DMS114 treated with DMSO at 0.1 percent for 48 hours (cell line): ENCODE measurements at regions not wholly inside any gene's neighbourhood (a gene's known extent, or its start where the extent isn't known, plus 50 kb on each side); places are given as distances from the start of the nearest gene placed in this dataset.

Source experiments
- DNase-seq: peaks from one replicate; lab custom pipeline; 2025; ENCODE audit not compliant: unreplicated experiment; lab: John Stamatoyannopoulos, UW

DNA sequence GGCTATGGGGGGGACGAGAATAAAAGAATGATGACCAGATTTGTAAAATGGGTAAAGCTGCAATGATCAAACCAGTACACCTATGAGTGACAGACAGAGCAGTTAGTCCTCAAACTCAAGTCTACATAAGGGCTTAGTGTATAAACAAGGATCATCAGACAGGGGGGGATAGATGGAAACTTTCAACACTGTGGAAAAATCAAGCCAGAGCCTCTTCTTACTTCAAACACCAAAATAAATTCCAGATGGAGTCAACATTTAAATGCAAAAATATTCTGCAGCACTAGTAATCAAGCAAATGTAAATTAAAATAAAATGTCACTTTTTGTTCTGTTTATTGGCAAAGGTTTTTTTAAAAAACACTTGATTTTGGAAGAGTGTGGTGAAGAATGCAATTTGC lies 205.9 kb upstream of the RGMA start:
- DNase-seq, result no peak

DNA sequence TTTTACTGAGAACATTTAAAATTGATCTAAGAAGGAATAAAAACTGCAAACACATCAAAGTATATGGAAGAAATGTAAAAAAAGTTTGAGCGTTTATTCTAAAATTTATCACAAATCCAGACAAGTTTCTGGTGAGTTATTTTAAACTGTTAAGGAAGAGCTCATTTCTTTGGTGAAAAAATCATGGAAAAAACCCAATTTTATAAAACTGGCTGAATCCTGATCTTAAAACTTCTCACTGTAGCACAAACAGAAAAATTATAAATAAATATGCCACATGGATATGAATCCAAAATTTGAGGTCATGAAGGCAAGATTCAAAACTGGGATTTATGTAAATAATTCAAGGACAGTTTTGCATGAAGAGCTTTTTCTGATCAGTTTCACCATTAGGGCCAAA lies 205.1 kb upstream of the RGMA start:
- DNase-seq, result no peak

DNA sequence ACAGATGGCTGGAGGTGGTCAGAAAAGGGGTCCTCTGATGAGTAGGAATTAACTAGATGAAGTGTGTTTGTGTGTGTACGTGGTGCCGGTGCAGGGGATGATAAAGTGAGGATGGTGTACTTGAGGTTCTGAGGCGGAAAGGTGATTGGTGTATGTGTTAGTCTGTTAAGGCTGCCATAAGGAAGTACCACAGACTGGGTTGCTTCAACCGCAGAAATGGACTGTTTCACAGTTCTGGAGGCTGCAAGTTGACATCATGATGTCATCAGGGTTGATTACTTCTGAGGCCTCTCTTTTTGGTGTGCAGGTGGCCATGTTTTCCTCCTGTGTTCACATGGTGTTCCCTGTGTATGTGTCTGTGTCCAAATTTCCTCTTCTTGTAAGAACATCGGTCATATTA lies 202.4 kb upstream of the RGMA start:
- no peak for DNase-seq

DNA sequence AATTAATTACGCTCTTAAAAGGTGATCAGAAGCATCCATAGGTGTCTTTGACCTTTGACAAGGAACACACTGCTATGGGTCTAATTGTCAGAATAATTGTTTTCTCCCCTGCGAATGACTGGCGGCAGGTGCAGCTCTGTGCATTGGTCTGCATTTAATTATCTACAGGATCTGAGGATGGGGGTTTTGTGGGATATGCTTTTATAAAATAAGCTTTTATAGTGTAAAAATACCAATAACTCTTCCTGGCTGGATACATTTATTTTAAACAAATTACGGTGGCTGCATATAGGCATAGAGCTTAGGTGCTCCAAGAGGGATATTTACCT lies 201.6 kb upstream of the RGMA start:
- no peak for DNase-seq

DNA sequence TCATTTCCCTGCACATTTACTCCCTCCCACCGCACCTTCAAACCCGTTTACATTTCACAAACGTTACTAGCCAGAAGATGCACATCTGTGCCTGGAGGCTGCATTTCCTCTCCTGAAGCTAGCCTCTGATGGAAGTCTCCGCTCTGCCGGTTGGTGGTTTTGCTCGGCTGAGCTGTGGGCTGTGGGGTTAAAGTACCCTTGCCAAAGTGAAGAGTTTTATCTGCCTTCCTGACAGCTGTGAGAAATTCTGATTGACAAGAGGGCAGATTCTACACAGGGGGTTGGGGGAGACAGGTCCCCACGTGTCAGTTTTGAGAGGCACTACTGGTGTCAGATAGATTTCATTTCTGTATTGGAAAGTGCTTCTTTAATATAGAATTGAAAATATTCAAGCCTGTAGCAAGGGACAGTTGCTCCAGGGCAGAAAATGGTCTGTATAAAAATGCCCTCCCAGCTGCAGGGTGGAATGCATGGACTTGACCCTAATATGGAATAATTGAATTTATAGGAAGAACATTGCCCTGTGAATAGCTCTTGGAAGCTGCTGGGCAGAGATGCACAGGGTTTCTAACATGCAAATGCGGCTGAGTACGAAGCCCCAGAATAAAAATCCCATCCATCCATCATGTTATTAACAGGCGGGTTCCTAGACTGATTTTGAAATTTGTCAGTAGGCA lies 201.1 kb upstream of the RGMA start:
- no peak for DNase-seq

DNA sequence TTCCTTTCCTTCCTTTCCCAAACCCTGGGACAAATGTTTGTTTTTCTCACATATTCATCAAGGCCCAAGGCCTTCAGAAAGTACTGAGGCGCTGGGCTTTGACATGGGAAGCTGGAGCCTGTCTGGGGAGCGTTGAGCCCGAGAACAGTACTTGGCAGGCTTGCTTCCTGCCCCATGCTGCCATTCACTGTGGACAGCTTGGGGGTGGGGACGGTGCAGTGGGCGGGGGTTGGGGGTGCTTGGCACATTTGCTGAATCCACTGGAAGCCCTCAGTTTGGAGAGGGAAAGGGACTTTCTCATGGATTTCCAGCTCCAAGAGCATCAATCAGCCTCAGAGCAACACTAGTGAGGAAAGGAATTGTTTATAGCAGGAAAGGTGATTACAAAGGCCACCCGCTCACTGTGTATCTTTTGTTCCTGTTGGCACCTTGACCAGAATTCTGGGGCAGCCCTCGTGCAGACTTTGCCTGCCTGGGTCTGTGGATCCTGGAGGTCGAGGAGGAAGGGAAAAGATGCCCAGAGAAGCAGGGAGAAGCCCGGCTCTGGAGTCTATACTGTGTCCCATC lies 199.8 kb upstream of the RGMA start:
- no peak for DNase-seq

DNA sequence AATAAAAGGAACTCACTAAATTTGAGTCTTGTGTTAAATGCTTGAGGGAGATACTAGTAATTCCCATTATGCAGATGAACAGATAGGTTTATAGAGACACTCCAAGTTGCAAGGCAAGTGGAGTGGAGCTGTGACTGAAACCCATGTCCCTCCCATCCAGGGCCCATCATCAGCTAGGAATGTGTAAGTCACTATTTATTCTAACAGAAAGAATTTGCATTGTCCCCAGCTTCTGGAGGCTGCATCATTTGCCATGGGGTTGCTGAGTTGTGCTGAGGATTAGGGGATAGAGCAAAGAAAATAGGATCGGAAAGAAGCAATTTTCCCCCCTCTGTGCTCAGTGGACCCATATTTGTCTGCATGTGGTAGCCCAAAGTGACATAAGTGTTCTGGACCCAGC lies 197.4 kb upstream of the RGMA start:
- DNase-seq, result no peak

DNA sequence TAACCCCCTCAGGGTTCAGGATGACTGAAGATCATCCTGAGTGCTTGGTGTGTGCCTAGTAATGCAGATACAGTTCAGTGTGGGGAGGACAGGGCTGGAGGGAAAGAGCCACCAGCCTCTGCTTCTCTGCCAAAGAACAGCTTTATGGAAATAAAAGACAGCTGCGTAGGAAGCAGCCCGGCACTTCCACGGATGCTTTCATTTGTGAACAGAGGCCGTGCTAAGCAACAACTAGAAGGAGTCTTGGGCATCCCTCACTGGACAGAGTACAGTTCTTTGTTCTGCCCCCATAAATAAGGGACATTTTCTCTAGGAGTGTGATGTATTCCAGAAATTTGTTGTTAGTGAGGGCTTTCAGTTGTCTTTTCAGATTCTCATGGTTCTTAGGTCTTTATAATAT lies 194.8 kb upstream of the RGMA start:
- DNase-seq, result no peak

DNA sequence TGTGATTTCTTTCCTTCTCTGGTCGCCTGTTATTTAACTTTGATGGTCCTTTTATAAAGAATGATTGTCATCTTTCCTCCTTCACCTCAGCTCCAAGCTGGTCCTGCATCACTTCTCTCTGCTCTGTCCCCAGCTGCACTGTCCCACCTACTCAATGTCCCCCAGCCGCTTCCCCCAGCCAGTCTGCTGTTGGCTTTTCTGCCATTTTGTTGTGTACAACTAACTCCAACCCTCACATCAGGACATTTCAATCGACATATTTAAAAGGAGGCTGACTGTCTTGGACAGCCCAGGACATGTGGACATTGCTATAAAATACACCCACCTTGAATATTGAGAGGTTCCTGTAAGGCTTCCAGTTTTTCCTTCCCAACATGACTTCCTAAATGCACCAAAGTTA lies 193.8 kb upstream of the RGMA start:
- DNase-seq, result no peak

DNA sequence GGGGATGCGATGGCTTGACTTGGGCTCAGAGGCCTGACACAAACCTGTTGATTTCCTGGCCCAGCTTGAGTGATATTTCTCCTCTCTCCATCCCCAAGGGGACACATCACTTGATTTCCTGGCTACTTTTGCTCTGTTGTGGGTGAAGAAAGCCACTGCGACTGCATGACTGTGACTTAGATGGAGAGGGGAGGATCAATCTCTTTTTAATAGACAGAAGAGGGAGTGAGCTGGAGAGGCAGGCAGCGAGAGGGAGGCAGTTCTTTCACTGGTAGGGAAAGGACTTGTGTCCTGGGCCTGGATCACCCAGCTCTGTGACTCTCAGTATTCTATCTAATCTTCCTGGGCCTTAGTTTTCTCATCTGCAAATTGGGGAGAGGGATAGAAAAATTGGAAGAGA lies 189.8 kb upstream of the RGMA start:
- DNase-seq, result no peak

DNA sequence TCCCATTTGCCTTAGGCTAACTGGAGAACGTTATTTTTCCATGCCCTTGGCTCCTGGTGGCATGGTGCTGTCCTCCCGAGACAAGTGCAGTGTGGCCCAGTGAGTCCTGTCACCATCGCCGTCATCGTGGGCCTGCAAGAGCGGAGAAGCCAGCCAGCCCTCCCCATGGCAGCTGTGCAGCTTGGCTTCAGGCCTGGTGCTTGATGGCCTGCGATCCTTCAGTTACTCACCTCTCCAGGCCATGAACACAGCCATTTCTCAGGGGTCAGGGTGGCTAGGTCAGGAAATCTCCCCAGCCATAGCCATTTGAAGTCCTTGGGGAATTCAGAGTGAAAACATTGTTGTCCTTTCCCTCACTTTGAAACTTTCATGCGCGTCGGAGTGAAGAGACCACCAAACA lies 189.0 kb upstream of the RGMA start:
- no peak for DNase-seq

DNA sequence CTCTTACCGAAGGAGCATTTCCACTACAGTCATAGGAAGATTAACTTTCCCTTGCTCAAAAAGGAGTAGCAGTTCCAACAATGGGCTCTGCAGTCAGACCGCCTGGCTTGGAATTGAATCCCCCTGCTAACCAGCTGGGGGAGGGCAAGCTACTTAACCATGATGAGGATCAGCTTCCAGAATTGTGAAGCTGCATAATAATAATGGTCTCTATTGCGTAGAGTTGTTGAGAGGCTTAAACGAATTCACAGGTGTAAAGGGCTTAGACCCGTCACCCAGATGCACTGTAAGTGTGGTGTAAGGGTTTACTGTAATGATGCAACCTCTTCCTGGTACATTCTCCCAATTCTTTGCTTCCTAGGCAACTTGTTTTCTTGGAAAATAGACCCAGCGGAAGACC lies 185.2 kb upstream of the RGMA start:
- DNase-seq, result no peak

DNA sequence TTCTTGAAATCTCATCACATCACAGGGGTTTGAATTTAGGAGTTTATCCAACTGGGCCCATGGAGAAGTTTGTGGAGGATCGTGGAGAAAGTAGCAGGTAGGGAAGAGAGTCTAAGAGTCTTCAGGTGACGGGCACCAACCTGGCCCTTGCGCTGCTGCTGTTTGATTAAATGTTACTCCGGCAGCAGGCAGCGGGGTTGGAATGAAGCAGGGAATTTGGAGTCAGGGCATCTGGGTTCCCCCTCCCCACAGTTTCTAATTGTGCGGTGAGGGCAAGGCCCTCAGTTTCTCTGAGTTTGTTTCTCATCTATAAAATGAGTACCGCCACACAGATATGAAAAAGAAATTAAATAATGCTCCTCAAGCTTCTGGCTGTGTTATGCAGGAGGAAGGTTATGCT lies 182.9 kb upstream of the RGMA start:
- DNase-seq, result no peak

DNA sequence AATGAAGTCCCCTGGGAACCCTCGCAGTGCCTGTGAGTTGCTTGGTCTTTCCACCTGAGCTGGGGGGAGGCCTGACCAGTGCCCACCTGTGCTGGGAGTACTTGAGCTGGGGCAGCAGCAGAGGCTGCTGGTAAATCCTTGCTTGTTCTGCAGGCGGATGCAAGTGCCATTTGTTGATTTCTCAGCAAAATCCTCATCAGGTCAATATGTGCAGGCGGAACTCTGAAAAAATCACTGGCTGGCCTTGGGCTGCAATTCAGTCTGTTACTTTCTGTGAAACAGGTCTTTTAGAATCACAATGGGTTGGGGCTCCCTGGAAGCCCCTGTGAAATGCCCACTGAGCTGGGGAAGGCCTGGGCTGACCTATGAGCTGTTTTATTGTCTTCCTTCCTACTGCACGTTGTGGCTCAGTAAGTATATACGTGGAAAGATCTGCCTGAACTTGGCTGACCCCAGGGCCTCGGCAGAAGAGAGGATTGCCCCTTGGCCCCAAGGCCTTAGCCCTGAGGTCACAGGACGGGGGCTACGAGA lies 182.0 kb upstream of the RGMA start:
- no peak for DNase-seq

DNA sequence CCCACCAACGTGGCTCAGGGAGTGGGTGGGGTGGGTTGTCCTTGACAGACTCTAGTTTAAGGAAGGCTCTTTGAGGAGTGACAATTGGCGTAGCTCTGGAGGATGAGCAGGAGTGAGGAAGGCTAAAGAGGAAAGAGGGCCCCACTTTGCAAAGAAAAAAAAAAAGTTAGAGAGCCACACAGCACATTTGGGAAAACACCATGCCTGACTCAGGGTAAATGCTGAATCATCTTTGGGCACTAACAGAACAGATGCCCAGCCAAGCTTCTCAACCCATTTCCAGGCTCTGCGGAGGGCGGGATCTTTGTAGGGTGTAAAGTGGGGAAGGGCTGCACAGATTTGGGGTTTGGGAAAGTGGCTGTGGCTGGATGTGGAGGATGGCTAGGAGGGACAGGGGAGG lies 179.1 kb upstream of the RGMA start:
- no peak for DNase-seq

DNA sequence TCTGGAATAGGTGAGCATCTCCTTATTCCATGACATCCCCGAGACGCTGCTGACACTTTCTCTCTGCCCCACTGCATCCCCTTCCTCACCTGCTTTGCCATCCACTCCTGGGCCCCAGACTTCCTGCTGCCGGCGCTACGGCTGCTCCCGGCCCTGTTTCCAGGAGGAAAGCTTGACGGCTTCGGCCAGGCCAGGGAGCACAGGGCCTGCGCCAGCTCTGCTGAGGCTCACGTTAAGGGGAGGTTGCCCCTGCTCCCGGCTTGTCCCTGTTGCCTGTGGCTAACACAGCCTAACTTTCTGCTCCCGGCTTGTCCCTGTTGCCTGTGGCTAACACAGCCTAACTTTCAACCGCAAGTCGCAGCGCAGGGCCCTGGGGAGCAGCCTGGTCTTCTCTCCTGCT lies 177.3 kb upstream of the RGMA start:
- DNase-seq, result no peak

DNA sequence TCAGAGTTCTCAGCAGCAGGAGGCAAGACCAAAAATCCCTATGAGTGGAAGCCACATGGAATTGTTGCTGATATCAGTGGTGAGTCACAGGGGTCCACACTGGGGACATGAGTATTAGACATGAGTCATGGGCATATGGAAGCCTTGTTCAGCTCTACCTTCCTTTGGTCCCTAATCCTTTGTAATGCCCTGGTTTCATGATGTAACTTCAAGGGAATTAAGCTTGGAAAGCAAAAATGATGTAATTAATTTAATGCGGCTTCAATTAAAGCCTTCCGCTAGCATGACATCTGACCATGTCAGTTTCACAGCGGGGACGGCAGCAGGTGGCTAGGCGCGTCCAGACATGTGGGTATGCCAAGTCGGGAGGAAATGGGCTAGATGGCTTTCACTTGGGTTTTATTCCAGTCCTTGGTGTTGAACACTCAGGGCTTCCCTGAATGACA lies 176.1 kb upstream of the RGMA start:
- DNase-seq, result no peak

DNA sequence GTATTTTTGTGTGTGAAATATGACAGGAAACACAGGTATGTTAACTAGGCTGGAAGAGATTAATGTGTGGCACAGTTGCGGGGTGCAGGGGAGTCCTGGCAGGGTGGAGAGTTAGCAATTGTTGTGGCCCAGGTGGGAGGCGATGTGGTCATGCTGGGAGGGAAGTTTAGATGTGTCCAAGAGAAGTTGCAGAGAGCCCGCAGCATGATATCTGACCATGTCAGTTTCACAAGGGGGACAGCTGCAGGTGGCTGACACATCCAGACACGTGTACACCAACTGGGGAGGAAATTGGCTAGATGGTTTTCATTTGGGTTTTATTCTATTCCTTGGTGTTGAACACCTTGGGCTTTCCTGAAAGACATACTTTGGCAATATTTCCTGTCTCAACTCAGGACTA lies 172.8 kb upstream of the RGMA start:
- no peak for DNase-seq

DNA sequence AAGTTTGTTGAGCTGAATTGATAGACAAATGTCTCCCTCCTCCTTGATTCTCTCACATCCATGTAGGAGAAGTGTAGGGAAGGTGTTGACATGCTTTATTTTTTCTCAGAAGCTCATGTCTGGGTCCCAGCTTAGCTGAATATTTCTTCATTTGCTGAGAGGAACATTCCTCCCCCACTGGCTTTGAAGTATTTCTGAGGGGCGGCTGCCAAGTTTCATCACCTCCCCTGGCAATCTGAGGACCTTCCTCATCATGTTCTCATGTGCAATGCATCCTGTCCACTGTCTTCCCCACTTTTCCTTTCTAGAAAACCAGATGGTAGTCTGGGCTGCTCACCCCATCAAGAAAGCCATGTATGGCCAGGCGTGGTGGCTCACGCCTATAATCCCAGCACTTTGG lies 168.9 kb upstream of the RGMA start:
- DNase-seq, result no peak

DNA sequence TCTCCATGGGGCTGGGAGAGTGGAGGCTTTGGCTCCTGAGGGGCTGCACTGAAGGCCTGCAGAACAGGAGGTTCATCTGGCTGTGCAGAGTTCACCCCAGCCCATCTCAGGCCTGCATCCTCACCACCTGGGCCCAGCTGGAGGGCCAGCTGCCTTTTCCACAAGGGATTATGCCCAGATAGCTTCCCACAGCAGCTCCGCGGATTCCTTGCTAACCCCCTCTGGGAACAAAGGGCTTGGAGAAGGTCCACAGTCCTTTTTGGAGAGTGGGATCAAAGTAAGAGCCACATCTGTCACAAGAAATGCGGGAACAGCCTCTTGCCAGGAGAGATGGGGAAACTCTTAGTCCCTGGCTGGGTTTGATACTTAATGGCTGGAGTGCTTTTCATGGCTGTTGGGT lies 164.7 kb upstream of the RGMA start:
- DNase-seq, result no peak

DNA sequence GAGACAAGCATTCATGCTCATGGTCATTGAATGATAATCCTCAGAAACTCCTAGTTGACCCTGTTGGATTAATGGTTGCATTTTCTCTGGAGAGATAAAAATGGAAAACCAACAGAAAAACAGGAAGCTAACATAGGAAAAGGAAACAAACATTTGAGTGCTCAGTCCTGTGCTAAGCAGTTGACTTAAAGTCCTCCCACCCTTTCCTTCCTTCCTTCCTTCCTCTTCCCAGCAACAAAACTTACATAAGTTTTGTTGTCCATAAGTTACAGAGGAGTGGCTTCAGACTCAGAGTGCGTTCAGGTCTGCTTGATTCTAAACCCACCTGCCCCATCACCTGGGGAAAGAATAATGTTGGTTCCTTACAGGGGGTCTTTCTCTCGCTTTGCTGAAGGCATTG lies 163.8 kb upstream of the RGMA start:
- DNase-seq, result no peak

DNA sequence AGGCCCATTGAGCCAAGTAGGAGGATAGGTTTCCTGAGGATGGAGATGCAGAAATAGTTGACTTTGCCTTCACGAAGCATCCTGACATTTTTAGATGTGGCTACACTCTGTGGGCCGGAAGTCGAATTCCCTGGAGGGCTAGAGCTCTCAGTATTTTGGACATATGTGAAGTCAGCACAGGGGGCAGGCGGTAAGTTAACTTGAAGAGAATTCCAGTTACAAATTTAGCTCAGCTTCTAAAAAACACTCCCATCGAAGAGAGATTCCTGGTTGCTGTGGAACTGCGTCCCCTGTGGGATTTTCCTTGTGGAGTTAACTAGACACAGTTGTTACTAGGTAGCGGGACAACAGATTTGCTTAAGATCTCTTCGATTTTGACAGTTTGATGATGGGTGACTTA lies 161.9 kb upstream of the RGMA start:
- DNase-seq, result no peak

DNA sequence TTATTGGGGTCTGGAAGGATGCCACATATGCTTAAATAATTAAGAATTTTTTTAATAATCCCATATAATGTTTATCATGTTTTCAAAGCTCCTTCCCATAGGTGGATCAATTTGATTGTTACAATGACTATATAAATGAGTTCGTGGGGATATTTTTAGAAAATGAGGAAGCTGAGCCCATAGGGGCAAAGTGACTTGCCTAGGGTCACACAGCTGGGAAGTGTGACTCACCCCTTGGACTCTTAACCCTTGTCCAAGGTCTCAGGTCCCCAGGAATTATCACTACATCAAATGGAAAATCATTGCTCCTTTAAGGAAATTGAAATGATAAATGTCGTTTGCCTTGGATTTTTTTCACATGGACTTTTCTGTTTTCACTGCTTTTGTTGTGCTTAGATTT lies 161.2 kb upstream of the RGMA start:
- no peak for DNase-seq
